Fibroblast of skin of left quadriceps (primary cell): ENCODE measurements at regions not wholly inside any gene's neighbourhood (a gene's known extent, or its start where the extent isn't known, plus 50 kb on each side); places are given as distances from the start of the nearest gene placed in this dataset.

Source experiments
- DNase-seq, 2 experiments: peaks; one replicate each; pipeline ENCODE4 v3.0.0-alpha.2; 2013; ENCODE audit warnings: low read depth in 2 of 2

GRCh38 chr11:26093206-26093605 lies 238.7 kb upstream of the ANO3 start:
- DNase-seq: no peak

- DNase-seq: no peak
These were observed 236.6 kb upstream of the ANO3 start for GRCh38 chr11:26095340-26095739.

DNA sequence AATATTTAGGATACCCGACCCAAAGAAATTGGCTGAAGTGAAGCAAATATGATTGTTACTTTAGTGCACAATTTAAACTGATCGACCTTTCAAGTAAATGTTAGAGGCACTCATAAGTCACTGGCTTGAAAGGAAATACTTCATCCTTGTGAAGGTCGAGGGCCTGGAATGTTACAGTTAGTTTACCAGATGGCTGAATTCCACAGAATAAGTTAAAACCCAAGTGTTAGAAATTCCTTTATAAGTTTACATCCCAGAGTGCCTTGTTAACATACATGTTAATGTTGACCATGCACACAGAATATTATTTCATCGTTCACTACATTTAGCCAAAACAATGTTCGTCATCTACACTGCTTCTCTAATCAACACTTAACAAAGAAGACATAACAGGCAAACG lies 235.5 kb upstream of the ANO3 start:
- DNase-seq: no peak

GRCh38 chr11:26102325-26102724 lies 229.6 kb upstream of the ANO3 start:
- DNase-seq: no peak

- no peak for DNase-seq
These were observed 226.0 kb upstream of the ANO3 start for GRCh38 chr11:26105762-26106423.

DNA sequence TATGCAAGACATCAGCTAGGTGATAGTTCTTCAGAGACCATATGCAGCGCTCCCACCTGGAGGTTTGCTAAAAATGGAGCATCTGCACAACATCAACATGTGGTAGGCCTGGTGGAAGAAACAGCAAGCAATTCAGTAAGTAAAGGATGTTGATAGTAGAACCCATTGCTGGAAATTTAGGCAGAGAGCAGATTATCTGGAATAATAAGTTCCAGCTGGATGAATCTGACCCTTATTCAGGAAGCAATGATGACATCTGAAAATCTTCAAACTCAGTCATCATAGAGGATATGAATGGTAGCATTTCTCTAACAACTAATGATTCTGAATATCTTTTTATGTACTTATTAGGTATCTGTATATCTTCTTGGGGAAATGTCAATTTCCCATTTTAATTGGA lies 225.2 kb upstream of the ANO3 start:
- peak in 1 of 2 experiments; percentile 13 for DNase-seq

- no peak for DNase-seq
These were observed 222.1 kb upstream of the ANO3 start for GRCh38 chr11:26109658-26110368.

DNA sequence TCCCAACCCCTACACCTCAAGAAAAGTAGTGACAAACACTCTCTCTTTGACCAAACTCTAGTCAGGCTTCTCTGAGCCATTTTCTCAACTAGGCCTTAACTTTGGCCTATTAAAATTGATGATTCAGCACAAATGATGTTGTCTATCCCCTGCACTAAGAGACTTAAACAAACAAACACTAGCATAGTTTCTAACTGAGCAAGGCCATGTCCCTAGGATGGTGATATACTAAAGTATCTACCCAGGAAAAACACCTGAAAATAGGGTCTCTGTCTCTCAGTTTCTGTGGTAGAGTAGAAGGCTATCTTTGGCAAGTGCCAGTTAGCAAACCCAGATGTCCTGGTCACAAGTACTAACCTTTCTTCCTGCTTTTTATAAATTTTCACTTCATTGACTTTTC lies 219.7 kb upstream of the ANO3 start:
- no peak for DNase-seq

DNA sequence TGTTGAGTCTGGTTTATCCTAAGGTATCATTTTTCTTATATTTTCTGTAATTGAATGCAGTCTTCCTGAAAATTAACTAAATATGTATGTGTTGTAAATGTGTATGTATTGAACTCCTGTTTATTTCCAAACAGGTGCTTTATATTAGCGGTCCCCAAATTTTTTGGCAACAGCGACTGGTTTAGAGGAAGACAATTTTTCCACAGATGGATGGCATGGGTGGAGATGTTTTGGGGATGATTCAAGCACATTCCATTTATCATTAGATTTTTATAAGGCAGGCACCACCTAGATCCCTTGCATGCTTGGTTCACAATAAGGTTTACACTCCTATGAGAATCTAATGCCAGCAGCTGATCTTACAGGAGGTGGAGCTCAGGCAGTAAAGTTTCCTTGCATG lies 210.5 kb upstream of the ANO3 start:
- no peak for DNase-seq

DNA sequence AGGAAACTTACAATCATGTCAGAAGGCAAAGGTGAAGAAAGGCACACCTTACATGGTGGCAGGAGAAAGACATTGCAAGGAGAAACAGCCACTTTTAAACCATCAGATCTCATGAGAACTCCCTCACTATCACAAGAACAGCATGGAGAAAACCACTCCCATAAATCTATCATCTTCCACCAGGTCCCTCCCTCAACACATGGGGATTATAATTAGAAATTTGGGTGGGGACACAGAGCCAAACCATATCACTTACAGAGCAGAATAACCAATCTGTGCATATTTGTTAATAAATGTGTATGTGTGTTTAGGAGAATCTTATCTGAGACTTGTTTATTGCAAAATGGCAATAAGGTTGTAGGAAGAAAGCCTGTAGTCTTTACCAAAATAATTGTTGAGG lies 205.2 kb upstream of the ANO3 start:
- DNase-seq: no peak

GRCh38 chr11:26127336-26127735 lies 204.6 kb upstream of the ANO3 start:
- no peak for DNase-seq

DNA sequence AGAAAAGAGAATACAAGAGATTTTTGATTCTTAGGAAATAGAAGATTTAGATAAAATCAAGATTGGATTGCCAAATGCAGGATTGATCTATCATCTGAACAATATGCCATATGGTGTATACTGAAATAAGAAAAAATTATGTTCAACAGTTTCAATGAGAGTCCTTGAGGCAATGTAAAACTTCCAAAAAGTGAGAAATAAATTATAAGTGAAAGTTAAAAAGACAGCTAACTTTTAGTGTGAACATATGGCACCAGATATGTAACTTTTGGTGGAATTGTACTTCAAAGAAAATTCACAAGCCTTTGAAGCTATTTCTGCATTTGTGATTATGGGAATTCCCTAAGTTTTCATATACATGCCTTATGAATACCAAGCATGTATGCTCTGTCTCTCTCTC lies 200.5 kb upstream of the ANO3 start:
- DNase-seq: no peak

GRCh38 chr11:26134053-26134452 lies 197.9 kb upstream of the ANO3 start:
- no peak for DNase-seq

- peak; percentile 15 to 22 for DNase-seq
These were observed 197.2 kb upstream of the ANO3 start for GRCh38 chr11:26134481-26135355.

- no peak for DNase-seq
These were observed 194.3 kb upstream of the ANO3 start for GRCh38 chr11:26137651-26138050.

- DNase-seq: no peak
These were observed 189.0 kb upstream of the ANO3 start for GRCh38 chr11:26142891-26143290.

DNA sequence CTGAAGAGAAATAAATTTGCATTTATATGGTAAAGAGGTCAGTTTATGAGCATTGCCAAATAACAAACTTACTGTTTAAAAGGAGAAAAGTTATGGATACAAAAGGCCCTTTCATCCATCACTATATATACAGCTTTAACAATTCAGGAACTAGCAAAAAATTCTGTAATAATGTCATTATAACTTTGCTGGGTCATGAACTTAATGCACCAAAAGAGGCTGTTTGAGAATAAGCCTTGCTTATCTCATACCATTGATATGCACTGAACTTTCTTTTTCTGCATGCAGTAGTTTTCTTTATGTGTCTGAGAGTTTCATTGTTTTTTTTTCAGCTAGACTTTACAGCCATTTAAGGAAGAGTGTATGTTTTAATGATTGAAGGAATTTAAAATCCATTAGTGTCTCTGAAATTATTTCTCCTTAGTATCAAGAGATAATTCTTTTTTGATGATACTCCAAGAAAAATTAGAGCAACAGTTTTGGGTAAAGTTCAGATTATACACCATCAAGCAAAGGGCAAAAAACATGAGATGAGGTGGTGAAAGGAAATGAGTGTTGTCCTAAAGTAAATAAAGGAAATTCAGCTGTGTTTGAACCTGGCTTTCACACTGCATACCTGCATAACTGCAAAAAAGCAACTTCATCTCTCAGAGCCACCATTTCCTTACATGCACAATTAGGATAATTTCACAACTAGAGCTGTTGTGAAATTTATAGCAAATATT lies 188.2 kb upstream of the ANO3 start:
- DNase-seq: no peak

DNA sequence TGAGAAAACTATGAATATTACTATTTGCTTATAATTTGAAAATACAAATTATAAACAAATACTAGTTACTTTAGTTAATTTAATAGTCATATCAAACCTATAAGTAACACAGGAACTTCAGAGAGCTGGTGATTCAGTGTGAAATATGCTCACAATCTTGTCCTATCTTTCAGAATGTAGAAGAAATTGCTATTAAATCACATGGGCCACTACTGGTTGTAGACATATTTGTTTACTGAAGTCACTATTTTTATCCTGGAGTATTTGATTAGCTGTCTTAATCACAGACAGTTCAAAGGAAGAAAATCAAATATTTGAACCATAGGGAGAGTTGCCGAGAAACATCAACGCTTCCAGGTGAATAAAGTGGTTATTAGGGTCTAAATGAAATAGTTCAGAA lies 187.6 kb upstream of the ANO3 start:
- DNase-seq: no peak

DNA sequence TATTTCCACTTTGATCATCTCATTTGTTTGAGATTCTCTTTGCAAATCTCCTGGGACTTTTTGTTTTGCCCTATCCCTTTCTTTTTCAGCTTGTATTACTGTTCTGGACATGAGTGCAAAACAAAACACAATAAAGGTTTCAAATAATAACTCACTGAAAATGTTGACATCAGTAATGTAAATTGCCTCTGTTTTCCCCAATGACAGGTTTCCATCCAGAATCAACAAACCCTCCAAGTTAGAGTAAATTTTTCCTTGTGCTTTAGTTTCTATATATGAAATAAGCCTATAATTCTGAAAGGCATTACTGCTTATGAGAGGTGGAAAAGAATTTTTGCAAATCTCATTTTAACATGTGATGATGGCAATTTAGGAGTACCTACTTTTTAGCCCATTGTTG lies 187.0 kb upstream of the ANO3 start:
- DNase-seq: no peak

- no peak for DNase-seq
These were observed 182.3 kb upstream of the ANO3 start for GRCh38 chr11:26149585-26149984.

GRCh38 chr11:26150031-26150430 lies 181.9 kb upstream of the ANO3 start:
- DNase-seq: no peak

- DNase-seq: no peak
These were observed 173.7 kb upstream of the ANO3 start for GRCh38 chr11:26158251-26158650.
